ENCODE measurements at regions not wholly inside any gene's neighbourhood (a gene's known extent, or its start where the extent isn't known, plus 50 kb on each side); places are given as distances from the start of the nearest gene placed in this dataset.

GRCh38 chr5:124060413-124061067 lies 548.6 kb downstream of the CSNK1G3 start:
- no peak for DNase-seq (ENCODE audit: low read depth in 2 of 2)

GRCh38 chr5:124060011-124060410 lies 548.0 kb downstream of the CSNK1G3 start:
- DNase-seq (ENCODE audit: low read depth in 2 of 2) = no peak

- DNase-seq (ENCODE audit: low read depth in 2 of 2) = no peak
These were observed 547.2 kb downstream of the CSNK1G3 start for GRCh38 chr5:124059200-124059599.

- no peak for DNase-seq (ENCODE audit: low read depth in 2 of 2)
These were observed 545.8 kb downstream of the CSNK1G3 start for GRCh38 chr5:124057724-124058231.

- no peak for DNase-seq (ENCODE audit: low read depth in 2 of 2)
These were observed 545.2 kb downstream of the CSNK1G3 start for GRCh38 chr5:124056991-124057723.

- no peak for DNase-seq (ENCODE audit: low read depth in 2 of 2)
These were observed 544.5 kb downstream of the CSNK1G3 start for GRCh38 chr5:124056326-124056990.

- DNase-seq (ENCODE audit: low read depth in 2 of 2) = no peak
These were observed 543.8 kb downstream of the CSNK1G3 start for GRCh38 chr5:124055751-124056150.

GRCh38 chr5:124054564-124054963 lies 542.6 kb downstream of the CSNK1G3 start:
- DNase-seq (ENCODE audit: low read depth in 2 of 2) = no peak

- DNase-seq (ENCODE audit: low read depth in 2 of 2) = no peak
These were observed 541.4 kb downstream of the CSNK1G3 start for GRCh38 chr5:124053340-124053739.

GRCh38 chr5:124052201-124052600 lies 540.2 kb downstream of the CSNK1G3 start:
- DNase-seq (ENCODE audit: low read depth in 2 of 2) = no peak

- DNase-seq (ENCODE audit: low read depth in 2 of 2) = no peak
These were observed 538.3 kb downstream of the CSNK1G3 start for GRCh38 chr5:124050120-124050770.

- no peak for DNase-seq (ENCODE audit: low read depth in 2 of 2)
These were observed 533.4 kb downstream of the CSNK1G3 start for GRCh38 chr5:124045412-124045811.

- DNase-seq (ENCODE audit: low read depth in 2 of 2) = no peak
These were observed 532.6 kb downstream of the CSNK1G3 start for GRCh38 chr5:124044613-124045012.

GRCh38 chr5:124043456-124043855 lies 531.5 kb downstream of the CSNK1G3 start:
- DNase-seq (ENCODE audit: low read depth in 2 of 2) = no peak

GRCh38 chr5:124040799-124041198 lies 528.8 kb downstream of the CSNK1G3 start:
- DNase-seq (ENCODE audit: low read depth in 2 of 2) = no peak

- no peak for DNase-seq (ENCODE audit: low read depth in 2 of 2)
These were observed 527.4 kb downstream of the CSNK1G3 start for GRCh38 chr5:124039410-124039809.

- no peak for DNase-seq (ENCODE audit: low read depth in 2 of 2)
These were observed 524.8 kb downstream of the CSNK1G3 start for GRCh38 chr5:124036786-124037185.

GRCh38 chr5:124034963-124035362 lies 523.0 kb downstream of the CSNK1G3 start:
- DNase-seq (ENCODE audit: low read depth in 2 of 2) = no peak

- DNase-seq (ENCODE audit: low read depth in 2 of 2) = no peak
These were observed 522.2 kb downstream of the CSNK1G3 start for GRCh38 chr5:124034083-124034700.

- no peak for DNase-seq (ENCODE audit: low read depth in 2 of 2)
These were observed 518.1 kb downstream of the CSNK1G3 start for GRCh38 chr5:124030043-124030491.

GRCh38 chr5:124027441-124027840 lies 515.5 kb downstream of the CSNK1G3 start:
- no peak for DNase-seq (ENCODE audit: low read depth in 2 of 2)
